Skin epidermis (tissue), 12 donors: ENCODE measurements at regions not wholly inside any gene's neighbourhood (a gene's known extent, or its start where the extent isn't known, plus 50 kb on each side); places are given as distances from the start of the nearest gene placed in this dataset.

Experiments used
- H3K27ac ChIP-seq, 21 experiments: fragments of 200-600 bp; sonication (generic) in 11 of 21; one replicate each; pipeline ENCODE4 v1.5.0; 2020; ENCODE audit warnings: mild to moderate bottlenecking in 3 of 21, inconsistent platforms in 2 of 21, moderate library complexity in 2 of 21
- H3K4me3 ChIP-seq, 7 experiments: fragments of 200-600 bp; sonication (generic) in 2 of 7; one replicate each; pipeline ENCODE4 v1.5.0; 2020; ENCODE audit warnings: inconsistent platforms in 2 of 7, mild to moderate bottlenecking in 2 of 7, moderate library complexity in 1 of 7

GRCh38 chr16:86033971-86034370 lies 135.0 kb downstream of the IRF8 start:
- H3K27ac ChIP-seq, result no peak overlapping the region
- no peak overlapping the region for H3K4me3 ChIP-seq

- no peak overlapping the region for H3K27ac ChIP-seq
Measured at GRCh38 chr16:86034421-86034919, 135.5 kb downstream of the IRF8 start.

GRCh38 chr16:86035906-86036305 lies 136.9 kb downstream of the IRF8 start:
- H3K27ac ChIP-seq, result no peak overlapping the region
- no peak overlapping the region for H3K4me3 ChIP-seq

More at GRCh38 chr16:86034421-86034919, 135.5 kb downstream of the IRF8 start:
- no peak overlapping the region for H3K4me3 ChIP-seq

GRCh38 chr16:86037999-86038925 lies 139.3 kb downstream of the IRF8 start:
- Histone ChIP-seq H3K4me3 (no peak overlapping the region), H3K27ac (no peak overlapping the region)

- Histone ChIP-seq H3K4me3 (no peak overlapping the region), H3K27ac (no peak overlapping the region)
Measured at GRCh38 chr16:86038926-86039310, 140.0 kb downstream of the IRF8 start.

- Histone ChIP-seq H3K27ac (no peak overlapping the region), H3K4me3 (no peak overlapping the region)
Measured at GRCh38 chr16:86039606-86040005, 140.6 kb downstream of the IRF8 start.

GRCh38 chr16:86040496-86040895 lies 141.5 kb downstream of the IRF8 start:
- no peak overlapping the region for H3K4me3 ChIP-seq
- H3K27ac ChIP-seq, result no peak overlapping the region

- Histone ChIP-seq H3K4me3 (no peak overlapping the region), H3K27ac (no peak overlapping the region)
Measured at GRCh38 chr16:86041215-86041614, 142.3 kb downstream of the IRF8 start.

GRCh38 chr16:86041807-86042206 lies 142.8 kb downstream of the IRF8 start:
- Histone ChIP-seq H3K27ac (no peak overlapping the region), H3K4me3 (no peak overlapping the region)

- Histone ChIP-seq H3K27ac (no peak overlapping the region), H3K4me3 (no peak overlapping the region)
Measured at GRCh38 chr16:86042393-86042792, 143.4 kb downstream of the IRF8 start.

- H3K27ac ChIP-seq, result no peak overlapping the region
- no peak overlapping the region for H3K4me3 ChIP-seq
Measured at GRCh38 chr16:86042996-86043725, 144.2 kb downstream of the IRF8 start.

- no peak overlapping the region for H3K4me3 ChIP-seq
- no peak overlapping the region for H3K27ac ChIP-seq
Measured at GRCh38 chr16:86044241-86044671, 145.3 kb downstream of the IRF8 start.

GRCh38 chr16:86044881-86045590 lies 146.1 kb downstream of the IRF8 start:
- Histone ChIP-seq H3K27ac (no peak overlapping the region), H3K4me3 (no peak overlapping the region)

GRCh38 chr16:86045591-86045971 lies 146.6 kb downstream of the IRF8 start:
- Histone ChIP-seq H3K27ac (no peak overlapping the region), H3K4me3 (no peak overlapping the region)

- H3K4me3 ChIP-seq, result no peak overlapping the region
Measured at GRCh38 chr16:86046026-86046425, 147.1 kb downstream of the IRF8 start.

GRCh38 chr16:86046667-86047270 lies 147.8 kb downstream of the IRF8 start:
- Histone ChIP-seq H3K4me3 (no peak overlapping the region), H3K27ac (no peak overlapping the region)

More at GRCh38 chr16:86046026-86046425, 147.1 kb downstream of the IRF8 start:
- no peak overlapping the region for H3K27ac ChIP-seq

GRCh38 chr16:86048221-86048620 lies 149.3 kb downstream of the IRF8 start:
- H3K27ac ChIP-seq, result no peak overlapping the region
- no peak overlapping the region for H3K4me3 ChIP-seq

GRCh38 chr16:86048882-86049585 lies 150.1 kb downstream of the IRF8 start:
- H3K27ac ChIP-seq, result no peak overlapping the region

GRCh38 chr16:86049641-86050040 lies 150.7 kb downstream of the IRF8 start:
- no peak overlapping the region for H3K4me3 ChIP-seq
- H3K27ac ChIP-seq, result no peak overlapping the region

More at GRCh38 chr16:86048882-86049585, 150.1 kb downstream of the IRF8 start:
- no peak overlapping the region for H3K4me3 ChIP-seq
